ENCODE measurements at regions not wholly inside any gene's neighbourhood (a gene's known extent, or its start where the extent isn't known, plus 50 kb on each side); places are given as distances from the start of the nearest gene placed in this dataset.

GRCh38 chr17:52515927-52516326, 357.4 kb upstream of the CA10 start:
- Histone ChIP-seq H3K4me2 (no peak overlapping the region), H3K36me3 (replicated peaks in 1 of 2; ENCODE audit: control insufficient read depth in 1 of 2, insufficient read depth in 2 of 2, low read length in 1 of 2) (no peaks in the 10 kb centered on the region), H2AFZ (ENCODE audit: low read depth) (no peak overlapping the region), H4K20me1 (ENCODE audit: insufficient read depth) (no peaks in the 10 kb centered on the region), H3K4me3 (ENCODE audit: low read depth in 2 of 2, low read length in 1 of 2) (no peak overlapping the region), H3K4me1 (ENCODE audit: control insufficient read depth in 1 of 2, insufficient read depth in 2 of 2, low read depth in 1 of 2, low read length in 1 of 2) (peaks cover 0 to 2% of the 10 kb centered on the region in 2 experiments; a peak in 1 of 4 replicates), H3K79me2 (ENCODE audit: insufficient read depth) (no peaks in the 10 kb centered on the region), H3K27ac (ENCODE audit: low read depth in 2 of 2, low read length in 1 of 2) (no peak overlapping the region), H3K9me2 (no peaks in the 10 kb centered on the region), H3K9me3 (peaks cover 5% of the 10 kb centered on the region; the same call in 1 of the 2 replicates), H3K27me3 (ENCODE audit: insufficient read depth) (no peaks in the 10 kb centered on the region), H3F3A (replicated peaks; ENCODE audit: insufficient read depth) (no peaks in the 10 kb centered on the region), H3K9ac (no peak overlapping the region)
- TF ChIP-seq EP300 (IDR thresholded peaks at IDR 0.05; ENCODE audit: borderline replicate concordance in 1 of 2, low read depth in 1 of 2, low read length in 1 of 2), result no peak
- no peak for TF ChIP-seq NRF1 (IDR thresholded peaks at IDR 0.05; ENCODE audit: low read depth, low read length)
- TF ChIP-seq USF1 (IDR thresholded peaks at IDR 0.05; ENCODE audit: borderline replicate concordance, low read depth), result no peak
- TF ChIP-seq SMC3 (IDR thresholded peaks at IDR 0.05; ENCODE audit: low read depth, low read length), result no peak
- no peak for TF ChIP-seq MEF2A (IDR thresholded peaks at IDR 0.05; ENCODE audit: borderline replicate concordance, low read depth)
- TF ChIP-seq NFIC (IDR thresholded peaks at IDR 0.05; ENCODE audit: borderline replicate concordance), result no peak
- no peak for TF ChIP-seq IRF3 (IDR thresholded peaks at IDR 0.05; ENCODE audit: low read depth, low read length)
- TF ChIP-seq USF2 (IDR thresholded peaks at IDR 0.05; ENCODE audit: borderline replicate concordance, low read depth, low read length), result no peak
- no peak for TF ChIP-seq PBX3 (IDR thresholded peaks at IDR 0.05)
- TF ChIP-seq ZBTB33 (IDR thresholded peaks at IDR 0.05; ENCODE audit: borderline replicate concordance, low read depth), result no peak
- TF ChIP-seq ELF1 (IDR thresholded peaks at IDR 0.05), result no peak
- no peak for TF ChIP-seq MXI1 (IDR thresholded peaks at IDR 0.05; ENCODE audit: low read depth, low read length)
- no peak for DNase-seq
- WGBS (ENCODE audit: low lambda C conversion rate), result 5% methylated on average over 2 of the region's 2 CpGs
- ChIA-PET CTCF (no interaction called here), POLR2A (no interaction called here)
